ENCODE measurements at regions not wholly inside any gene's neighbourhood (a gene's known extent, or its start where the extent isn't known, plus 50 kb on each side); places are given as distances from the start of the nearest gene placed in this dataset.

DNA sequence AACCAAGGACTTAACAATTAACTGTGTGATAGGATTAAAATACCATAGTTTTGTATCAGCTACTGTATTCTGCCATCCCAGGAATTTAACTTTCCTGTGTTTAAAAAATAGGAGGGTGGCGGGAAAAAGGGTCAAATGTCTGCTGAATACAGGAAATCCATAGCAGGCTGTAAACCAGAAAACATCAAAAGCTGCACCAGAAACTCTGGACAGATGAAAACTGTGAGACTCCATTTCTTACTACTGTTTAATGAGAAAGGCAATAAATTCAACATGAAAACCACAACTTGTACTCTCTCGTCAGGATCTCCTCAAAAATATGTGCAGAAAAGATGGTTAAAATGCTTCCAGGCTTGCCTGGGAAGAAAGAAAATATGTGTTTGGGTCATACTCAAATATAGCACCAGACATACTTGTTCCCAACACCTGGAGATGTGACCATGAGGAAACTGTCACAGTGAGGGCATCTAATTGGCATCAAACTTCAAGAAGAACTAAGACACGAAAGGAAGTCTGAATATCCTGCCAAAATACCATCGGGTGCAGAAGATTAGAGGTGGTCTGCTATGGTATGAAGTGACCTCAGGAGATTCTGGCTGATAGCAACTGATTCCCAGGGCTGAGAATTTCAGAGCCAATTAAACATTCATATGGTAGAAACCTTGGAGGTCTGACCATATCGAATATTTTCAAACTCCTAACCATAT, 164.7 kb upstream of the TARS1 start:
- Histone ChIP-seq H3K4me2 (no peak overlapping the region), H3K9ac (no peak overlapping the region), H3K4me1 (ENCODE audit: low read depth, poor library complexity, severe bottlenecking) (no peaks in the 10 kb centered on the region), H3K4me3 (IDR thresholded peaks at IDR 0.05; ENCODE audit: insufficient read depth, low read depth, low read length) (no peak overlapping the region), H3K27ac (no peak overlapping the region), H3K27me3 (ENCODE audit: insufficient read depth, low read depth) (no peaks in the 10 kb centered on the region), H3K79me2 (ENCODE audit: insufficient read depth, low read depth) (no peaks in the 10 kb centered on the region), H4K20me1 (ENCODE audit: insufficient read depth) (no peaks in the 10 kb centered on the region), H3K36me3 (ENCODE audit: insufficient read depth) (no peaks in the 10 kb centered on the region), H2AFZ (ENCODE audit: low read depth) (no peak overlapping the region)
- TF ChIP-seq CTCF (conservative IDR thresholded peaks at IDR 0.05; ENCODE audit: low read depth, low read length), result no peak

DNA sequence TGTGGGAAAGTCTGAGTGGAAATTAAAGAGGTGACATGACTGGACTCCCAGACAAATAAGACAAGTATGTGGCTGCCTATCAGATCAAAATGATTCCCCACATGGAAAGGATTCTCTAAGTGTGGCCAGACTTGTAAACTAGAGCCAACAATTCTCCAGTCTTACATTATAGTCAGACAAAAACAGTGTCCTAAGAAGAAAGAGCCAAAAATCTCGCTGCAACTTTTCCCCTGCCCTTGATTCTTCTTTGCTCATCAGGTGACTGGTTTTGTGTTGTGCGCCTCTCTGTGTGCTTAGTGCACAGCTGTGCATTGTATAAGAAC, 164.2 kb upstream of the TARS1 start:
- H3K36me3 ChIP-seq (ENCODE audit: insufficient read depth), result no peaks in the 10 kb centered on the region
- H3K4me2 ChIP-seq, result no peak overlapping the region
- H3K4me3 ChIP-seq (IDR thresholded peaks at IDR 0.05; ENCODE audit: insufficient read depth, low read depth, low read length), result no peak overlapping the region
- H3K79me2 ChIP-seq (ENCODE audit: insufficient read depth, low read depth), result no peaks in the 10 kb centered on the region
- no peaks in the 10 kb centered on the region for H3K27me3 ChIP-seq (ENCODE audit: insufficient read depth, low read depth)
- no peaks in the 10 kb centered on the region for H3K4me1 ChIP-seq (ENCODE audit: low read depth, poor library complexity, severe bottlenecking)
- H3K9ac ChIP-seq, result no peak overlapping the region
- H3K27ac ChIP-seq, result no peak overlapping the region
- no peaks in the 10 kb centered on the region for H4K20me1 ChIP-seq (ENCODE audit: insufficient read depth)
- TF ChIP-seq CTCF (conservative IDR thresholded peaks at IDR 0.05; ENCODE audit: low read depth, low read length), result no peak
- H2AFZ ChIP-seq (ENCODE audit: low read depth), result no peak overlapping the region

DNA sequence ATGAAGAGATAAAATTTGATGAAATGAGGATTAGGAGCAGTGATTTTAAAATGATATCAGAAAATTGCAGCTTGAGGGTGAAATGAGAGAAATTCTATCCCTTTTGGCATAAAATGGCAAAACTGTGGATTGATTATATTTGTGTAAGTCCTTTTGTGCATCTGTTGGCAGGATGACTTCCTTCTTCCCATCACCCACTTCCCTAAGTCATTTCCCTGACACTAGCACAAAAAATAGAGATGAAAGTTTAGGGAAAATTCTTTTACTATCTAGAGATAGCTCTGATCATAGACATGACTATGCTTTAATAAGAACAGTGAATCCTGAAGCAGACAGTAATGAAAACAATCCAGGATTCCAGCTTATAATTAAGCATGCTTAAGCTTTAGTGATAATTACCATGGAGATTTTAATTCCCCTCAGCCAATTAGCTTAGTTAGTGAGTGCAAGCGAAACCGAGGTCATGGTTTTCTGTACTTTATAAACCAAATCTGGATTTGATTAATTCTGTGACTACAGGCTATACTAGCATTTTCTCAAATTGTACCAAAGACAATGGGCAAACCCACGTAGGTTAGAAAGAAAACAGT, 163.6 kb upstream of the TARS1 start:
- Histone ChIP-seq H2AFZ (ENCODE audit: low read depth) (no peak overlapping the region), H3K4me3 (IDR thresholded peaks at IDR 0.05; ENCODE audit: insufficient read depth, low read depth, low read length) (no peak overlapping the region), H3K9ac (no peak overlapping the region), H4K20me1 (ENCODE audit: insufficient read depth) (no peaks in the 10 kb centered on the region), H3K27me3 (ENCODE audit: insufficient read depth, low read depth) (no peaks in the 10 kb centered on the region), H3K4me1 (ENCODE audit: low read depth, poor library complexity, severe bottlenecking) (no peaks in the 10 kb centered on the region), H3K79me2 (ENCODE audit: insufficient read depth, low read depth) (no peaks in the 10 kb centered on the region), H3K36me3 (ENCODE audit: insufficient read depth) (no peaks in the 10 kb centered on the region), H3K4me2 (no peak overlapping the region), H3K27ac (no peak overlapping the region)
- TF ChIP-seq CTCF (conservative IDR thresholded peaks at IDR 0.05; ENCODE audit: low read depth, low read length), result no peak

DNA sequence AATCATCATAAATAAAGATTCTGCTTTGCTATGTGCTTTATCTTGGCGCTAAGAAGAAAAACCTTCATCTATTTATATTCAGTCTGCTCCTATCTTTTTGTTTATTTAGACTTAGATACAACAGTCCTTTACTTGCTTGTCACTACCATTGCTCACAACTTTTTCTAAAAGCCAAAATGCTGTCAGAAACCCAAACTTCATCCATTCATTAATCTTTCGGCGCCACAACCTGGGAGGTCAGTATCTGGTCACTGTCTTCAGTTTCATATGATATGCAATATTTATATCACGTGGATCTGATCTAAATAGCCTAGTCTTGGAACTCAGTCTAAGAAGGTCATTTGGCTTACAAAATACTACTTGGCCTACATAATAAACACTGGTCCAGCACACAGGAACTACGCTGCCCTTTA, 159.3 kb upstream of the TARS1 start:
- no peak overlapping the region for H2AFZ ChIP-seq (ENCODE audit: low read depth)
- no peak for TF ChIP-seq CTCF (conservative IDR thresholded peaks at IDR 0.05; ENCODE audit: low read depth, low read length)
- H4K20me1 ChIP-seq (ENCODE audit: insufficient read depth), result no peaks in the 10 kb centered on the region
- no peak overlapping the region for H3K27ac ChIP-seq
- no peaks in the 10 kb centered on the region for H3K4me1 ChIP-seq (ENCODE audit: low read depth, poor library complexity, severe bottlenecking)
- no peaks in the 10 kb centered on the region for H3K79me2 ChIP-seq (ENCODE audit: insufficient read depth, low read depth)
- no peaks in the 10 kb centered on the region for H3K27me3 ChIP-seq (ENCODE audit: insufficient read depth, low read depth)
- no peak overlapping the region for H3K4me3 ChIP-seq (IDR thresholded peaks at IDR 0.05; ENCODE audit: insufficient read depth, low read depth, low read length)
- H3K9ac ChIP-seq, result no peak overlapping the region
- H3K36me3 ChIP-seq (ENCODE audit: insufficient read depth), result no peaks in the 10 kb centered on the region; the same call in 1 of the 2 replicates
- H3K4me2 ChIP-seq, result no peak overlapping the region

All from KMS-11 (cell line).